Activated CD8-positive, alpha-beta memory T cell treated with anti-CD3 and anti-CD28 coated beads, Interleukin-2, amount 10 ng/mL, durations not matched to agents 7 days and 5 days (primary cell): ENCODE measurements at regions not wholly inside any gene's neighbourhood (a gene's known extent, or its start where the extent isn't known, plus 50 kb on each side); places are given as distances from the start of the nearest gene placed in this dataset.

Experiments used
- ATAC-seq: fragments of 150-1000 bp; cut with Tn5 transposase; one replicate; pipeline ENCODE4 v1.10.0; 2021; ENCODE audit warnings: moderate library complexity
- CTCF ChIA-PET: fragments of 350-600 bp; sonication (Branson Sonifier 250); formaldehyde crosslinking; loops from one replicate; lab custom pipeline; 2021; ENCODE audit warnings: antibody characterized with exemption; lab: Charles Lee
- DNase-seq: peaks from one replicate; pipeline ENCODE4 v3.0.0-alpha.2; 2020
- H3K27ac Mint-ChIP-seq: one replicate; pipeline ENCODE4 v1.8.0; 2021; ENCODE audit warnings: mild to moderate bottlenecking, mixed read lengths
- H3K27me3 Mint-ChIP-seq: one replicate; pipeline ENCODE4 v1.8.0; 2021; ENCODE audit warnings: mixed read lengths
- H3K36me3 Mint-ChIP-seq: one replicate; pipeline ENCODE4 v1.8.0; 2021; ENCODE audit warnings: mild to moderate bottlenecking, mixed read lengths
- H3K4me1 Mint-ChIP-seq: one replicate; pipeline ENCODE4 v1.8.0; 2021; ENCODE audit warnings: mixed read lengths
- H3K4me3 Mint-ChIP-seq: one replicate; pipeline ENCODE4 v1.8.0; 2021; ENCODE audit warnings: mild to moderate bottlenecking, moderate library complexity, mixed read lengths
- H3K9me3 Mint-ChIP-seq: one replicate; pipeline ENCODE4 v1.8.0; 2022; ENCODE audit warnings: low read depth, mixed read lengths

- no peaks in the 10 kb centered on the region for H3K4me1 Mint-ChIP-seq
- no peak overlapping the region for H3K4me3 Mint-ChIP-seq
- ATAC-seq = no peak
- no peak for DNase-seq
- H3K9me3 Mint-ChIP-seq = peaks cover 7% of the 10 kb centered on the region
- CTCF ChIA-PET = no interaction called here
- H3K27ac Mint-ChIP-seq = no peak overlapping the region
- no peaks in the 10 kb centered on the region for H3K27me3 Mint-ChIP-seq
- no peaks in the 10 kb centered on the region for H3K36me3 Mint-ChIP-seq
Observed at GRCh38 chr6:133724726-133725125, 164.2 kb upstream of the TCF21 start.

- no peaks in the 10 kb centered on the region for H3K36me3 Mint-ChIP-seq
- CTCF ChIA-PET = no interaction called here
- H3K4me1 Mint-ChIP-seq = no peaks in the 10 kb centered on the region
- H3K4me3 Mint-ChIP-seq = no peak overlapping the region
- no peak for ATAC-seq
- no peaks in the 10 kb centered on the region for H3K27me3 Mint-ChIP-seq
- DNase-seq = no peak
- H3K27ac Mint-ChIP-seq = no peak overlapping the region
- peaks cover 7% of the 10 kb centered on the region for H3K9me3 Mint-ChIP-seq
Observed at GRCh38 chr6:133726188-133726587, 162.7 kb upstream of the TCF21 start.

GRCh38 chr6:133730881-133731280, 158.0 kb upstream of the TCF21 start:
- no peak for DNase-seq
- Mint-ChIP-seq H3K27me3 (no peaks in the 10 kb centered on the region), H3K4me3 (no peak overlapping the region), H3K27ac (no peak overlapping the region), H3K4me1 (no peaks in the 10 kb centered on the region), H3K36me3 (no peaks in the 10 kb centered on the region), H3K9me3 (peaks cover 9% of the 10 kb centered on the region)
- CTCF ChIA-PET = no interaction called here
- ATAC-seq = no peak

- DNase-seq (no peak), ATAC-seq (no peak)
- H3K4me3 Mint-ChIP-seq = no peak overlapping the region
- no peaks in the 10 kb centered on the region for H3K9me3 Mint-ChIP-seq
- H3K4me1 Mint-ChIP-seq = no peaks in the 10 kb centered on the region
- CTCF ChIA-PET = no interaction called here
- no peaks in the 10 kb centered on the region for H3K36me3 Mint-ChIP-seq
- H3K27ac Mint-ChIP-seq = no peak overlapping the region
- H3K27me3 Mint-ChIP-seq = no peaks in the 10 kb centered on the region
Observed at GRCh38 chr6:133740218-133740617, 148.7 kb upstream of the TCF21 start.

- Mint-ChIP-seq H3K9me3 (no peaks in the 10 kb centered on the region), H3K27me3 (no peaks in the 10 kb centered on the region), H3K27ac (no peak overlapping the region), H3K4me3 (no peak overlapping the region), H3K4me1 (no peaks in the 10 kb centered on the region), H3K36me3 (no peaks in the 10 kb centered on the region)
- CTCF ChIA-PET = no interaction called here
- DNase-seq (no peak), ATAC-seq (no peak)
Observed at GRCh38 chr6:133740816-133741215, 148.1 kb upstream of the TCF21 start.

GRCh38 chr6:133741375-133741861, 147.5 kb upstream of the TCF21 start:
- no peak for ATAC-seq
- Mint-ChIP-seq H3K9me3 (no peaks in the 10 kb centered on the region), H3K4me1 (no peaks in the 10 kb centered on the region)

GRCh38 chr6:133743621-133744020, 145.3 kb upstream of the TCF21 start:
- no peak for ATAC-seq
- CTCF ChIA-PET = interaction anchor here (0.7 kb wide), 1 partner anchor 57 kb away, joined by 3 read pairs; no protein-coding TSS in a partner anchor
- no peaks in the 10 kb centered on the region for H3K36me3 Mint-ChIP-seq

More at GRCh38 chr6:133741375-133741861, 147.5 kb upstream of the TCF21 start:
- no peaks in the 10 kb centered on the region for H3K36me3 Mint-ChIP-seq
- CTCF ChIA-PET = no interaction called here
- no peak overlapping the region for H3K4me3 Mint-ChIP-seq
- no peaks in the 10 kb centered on the region for H3K27me3 Mint-ChIP-seq
- no peak for DNase-seq
- H3K27ac Mint-ChIP-seq = no peak overlapping the region

GRCh38 chr6:133746417-133746770, 142.5 kb upstream of the TCF21 start:
- CTCF ChIA-PET = interaction anchor here (1.5 kb wide), 1 partner anchor 10 kb away, joined by 3 read pairs; no protein-coding TSS in a partner anchor
- Mint-ChIP-seq H3K4me3 (no peak overlapping the region), H3K9me3 (no peaks in the 10 kb centered on the region)

More at GRCh38 chr6:133743621-133744020, 145.3 kb upstream of the TCF21 start:
- no peaks in the 10 kb centered on the region for H3K9me3 Mint-ChIP-seq
- no peaks in the 10 kb centered on the region for H3K4me1 Mint-ChIP-seq
- DNase-seq = no peak
- no peaks in the 10 kb centered on the region for H3K27me3 Mint-ChIP-seq
- H3K4me3 Mint-ChIP-seq = no peak overlapping the region
- no peak overlapping the region for H3K27ac Mint-ChIP-seq

GRCh38 chr6:133748628-133749027, 140.3 kb upstream of the TCF21 start:
- Mint-ChIP-seq H3K4me3 (no peak overlapping the region), H3K36me3 (no peaks in the 10 kb centered on the region), H3K27ac (no peak overlapping the region), H3K4me1 (no peaks in the 10 kb centered on the region), H3K9me3 (no peaks in the 10 kb centered on the region), H3K27me3 (no peaks in the 10 kb centered on the region)
- CTCF ChIA-PET = no interaction called here
- DNase-seq (no peak), ATAC-seq (no peak)

More at GRCh38 chr6:133746417-133746770, 142.5 kb upstream of the TCF21 start:
- ATAC-seq = no peak
- H3K27ac Mint-ChIP-seq = no peak overlapping the region
- H3K36me3 Mint-ChIP-seq = no peaks in the 10 kb centered on the region
- H3K4me1 Mint-ChIP-seq = no peaks in the 10 kb centered on the region
- no peaks in the 10 kb centered on the region for H3K27me3 Mint-ChIP-seq
- DNase-seq = no peak

- Mint-ChIP-seq H3K9me3 (no peaks in the 10 kb centered on the region), H3K36me3 (no peaks in the 10 kb centered on the region), H3K4me3 (no peak overlapping the region), H3K27ac (no peak overlapping the region), H3K27me3 (no peaks in the 10 kb centered on the region), H3K4me1 (no peaks in the 10 kb centered on the region)
- ATAC-seq (no peak), DNase-seq (no peak)
- CTCF ChIA-PET = no interaction called here
Observed at GRCh38 chr6:133749427-133749826, 139.5 kb upstream of the TCF21 start.

- no peaks in the 10 kb centered on the region for H3K4me1 Mint-ChIP-seq
- H3K9me3 Mint-ChIP-seq = no peaks in the 10 kb centered on the region
- DNase-seq = no peak
- H3K27me3 Mint-ChIP-seq = no peaks in the 10 kb centered on the region
- no peaks in the 10 kb centered on the region for H3K36me3 Mint-ChIP-seq
- no peak overlapping the region for H3K4me3 Mint-ChIP-seq
- CTCF ChIA-PET = no interaction called here
- no peak for ATAC-seq
- H3K27ac Mint-ChIP-seq = no peak overlapping the region
Observed at GRCh38 chr6:133752129-133752528, 136.8 kb upstream of the TCF21 start.

GRCh38 chr6:133753756-133754155, 135.2 kb upstream of the TCF21 start:
- DNase-seq = no peak
- no peaks in the 10 kb centered on the region for H3K4me1 Mint-ChIP-seq
- no peak for ATAC-seq
- CTCF ChIA-PET = no interaction called here
- H3K9me3 Mint-ChIP-seq = no peaks in the 10 kb centered on the region
- H3K27me3 Mint-ChIP-seq = peaks cover 2% of the 10 kb centered on the region
- H3K27ac Mint-ChIP-seq = no peak overlapping the region
- H3K36me3 Mint-ChIP-seq = no peaks in the 10 kb centered on the region
- H3K4me3 Mint-ChIP-seq = no peak overlapping the region

- H3K4me3 Mint-ChIP-seq = no peak overlapping the region
- CTCF ChIA-PET = no interaction called here
- no peaks in the 10 kb centered on the region for H3K4me1 Mint-ChIP-seq
Observed at GRCh38 chr6:133754298-133754697, 134.6 kb upstream of the TCF21 start.

GRCh38 chr6:133756078-133756695, 132.7 kb upstream of the TCF21 start:
- DNase-seq (no peak), ATAC-seq (no peak)
- CTCF ChIA-PET = interaction anchor here (0.8 kb wide), 1 partner anchor 10 kb away, joined by 3 read pairs; no protein-coding TSS in a partner anchor
- Mint-ChIP-seq H3K4me3 (no peak overlapping the region), H3K9me3 (no peaks in the 10 kb centered on the region), H3K27me3 (peaks cover 2% of the 10 kb centered on the region), H3K36me3 (no peaks in the 10 kb centered on the region), H3K27ac (no peak overlapping the region), H3K4me1 (no peaks in the 10 kb centered on the region)

More at GRCh38 chr6:133754298-133754697, 134.6 kb upstream of the TCF21 start:
- ATAC-seq = no peak
- peaks cover 2% of the 10 kb centered on the region for H3K27me3 Mint-ChIP-seq
- no peaks in the 10 kb centered on the region for H3K9me3 Mint-ChIP-seq
- no peak for DNase-seq
- H3K27ac Mint-ChIP-seq = no peak overlapping the region
- no peaks in the 10 kb centered on the region for H3K36me3 Mint-ChIP-seq
